ENCODE measurements at regions not wholly inside any gene's neighbourhood (a gene's known extent, or its start where the extent isn't known, plus 50 kb on each side); places are given as distances from the start of the nearest gene placed in this dataset.

- TF ChIP-seq SIN3A (IDR thresholded peaks at IDR 0.05; ENCODE audit: borderline replicate concordance, insufficient read depth, low read depth, low read length) (no peak), REST (IDR thresholded peaks at IDR 0.05; ENCODE audit: insufficient read depth in 1 of 2, low read depth in 2 of 2, low read length in 1 of 2) (no peak)
Observed at GRCh38 chr1:199303035-199303434, 664.2 kb downstream of the PTPRC start.
